Vagina (tissue), 2 donors: ENCODE measurements at regions not wholly inside any gene's neighbourhood (a gene's known extent, or its start where the extent isn't known, plus 50 kb on each side); places are given as distances from the start of the nearest gene placed in this dataset.

Experiments used
- POLR2A ChIP-seq, 2 donors: fragments of 450-650 bp; IDR thresholded peaks; one replicate each; pipeline ENCODE4 v1.6.1; 2017; ENCODE audit warnings: antibody characterized with exemption in 2 of 2, mild to moderate bottlenecking in 2 of 2, moderate library complexity in 2 of 2
- POLR2AphosphoS5 ChIP-seq, 2 donors: sonication (generic); formaldehyde crosslinking; IDR thresholded peaks; one replicate each; pipeline ENCODE4 v1.9.0; 2017; ENCODE audit warnings: antibody characterized with exemption in 2 of 2, mild to moderate bottlenecking in 2 of 2, low read depth in 1 of 2; ENCODE audit not compliant: insufficient read depth in 1 of 2
- TF ChIP-seq, protein P1 (sequence below), 3 experiments: fragments of 450-650 bp in 2 of 3; fragments of 200-600 bp in 1 of 3; sonication (generic) in 1 of 3; IDR thresholded peaks; one replicate each; pipeline ENCODE4 v1.5.1; 2017 to 2019; ENCODE audit warnings: antibody characterized with exemption in 3 of 3, mild to moderate bottlenecking in 2 of 3, moderate library complexity in 2 of 3

DNA sequence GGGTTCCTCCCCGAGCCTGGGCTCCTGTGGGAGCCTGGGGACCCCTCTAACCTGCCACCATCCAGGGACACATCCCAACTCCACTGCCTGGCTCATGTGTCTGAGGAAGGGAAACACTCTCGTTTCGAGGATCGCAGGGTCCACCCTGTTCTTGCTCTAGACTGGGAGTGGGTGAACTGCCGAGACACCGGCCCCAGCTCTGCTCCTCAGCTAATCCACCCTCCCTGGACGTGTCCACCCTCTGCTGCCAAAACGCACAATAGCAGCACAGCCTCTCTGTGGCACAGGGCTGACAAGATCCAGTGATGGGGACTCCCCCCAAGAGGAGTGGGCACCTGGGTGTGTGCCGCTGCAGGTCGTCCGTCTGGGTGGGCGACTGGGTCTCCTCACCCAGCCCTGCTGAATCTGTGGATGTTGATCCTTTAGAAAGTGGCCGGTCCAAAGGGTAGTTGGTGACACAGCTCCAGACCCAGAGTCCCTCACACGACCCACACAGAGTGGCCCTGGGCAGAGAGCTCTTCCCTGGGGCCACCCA is 65.2 kb upstream of the FAM20C start:
- TF ChIP-seq, protein P1, sequence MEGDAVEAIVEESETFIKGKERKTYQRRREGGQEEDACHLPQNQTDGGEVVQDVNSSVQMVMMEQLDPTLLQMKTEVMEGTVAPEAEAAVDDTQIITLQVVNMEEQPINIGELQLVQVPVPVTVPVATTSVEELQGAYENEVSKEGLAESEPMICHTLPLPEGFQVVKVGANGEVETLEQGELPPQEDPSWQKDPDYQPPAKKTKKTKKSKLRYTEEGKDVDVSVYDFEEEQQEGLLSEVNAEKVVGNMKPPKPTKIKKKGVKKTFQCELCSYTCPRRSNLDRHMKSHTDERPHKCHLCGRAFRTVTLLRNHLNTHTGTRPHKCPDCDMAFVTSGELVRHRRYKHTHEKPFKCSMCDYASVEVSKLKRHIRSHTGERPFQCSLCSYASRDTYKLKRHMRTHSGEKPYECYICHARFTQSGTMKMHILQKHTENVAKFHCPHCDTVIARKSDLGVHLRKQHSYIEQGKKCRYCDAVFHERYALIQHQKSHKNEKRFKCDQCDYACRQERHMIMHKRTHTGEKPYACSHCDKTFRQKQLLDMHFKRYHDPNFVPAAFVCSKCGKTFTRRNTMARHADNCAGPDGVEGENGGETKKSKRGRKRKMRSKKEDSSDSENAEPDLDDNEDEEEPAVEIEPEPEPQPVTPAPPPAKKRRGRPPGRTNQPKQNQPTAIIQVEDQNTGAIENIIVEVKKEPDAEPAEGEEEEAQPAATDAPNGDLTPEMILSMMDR (IDR thresholded peaks at IDR 0.05), result no peak
- no peak for TF ChIP-seq POLR2A (IDR thresholded peaks at IDR 0.05)
- TF ChIP-seq POLR2AphosphoS5 (IDR thresholded peaks at IDR 0.05; ENCODE audit: insufficient read depth in 1 of 2, low read depth in 1 of 2), result no peak
